ENCODE measurements at regions not wholly inside any gene's neighbourhood (a gene's known extent, or its start where the extent isn't known, plus 50 kb on each side); places are given as distances from the start of the nearest gene placed in this dataset.

GRCh38 chr4:171710743-171711142, 102.5 kb upstream of the GALNTL6 start:
- Histone ChIP-seq H3K27ac (ENCODE audit: low read length) (no peak overlapping the region), H3K9me3 (ENCODE audit: control insufficient read depth, low read depth, low read length) (no peaks in the 10 kb centered on the region), H3K4me3 (ENCODE audit: low read length) (no peak overlapping the region), H3K36me3 (ENCODE audit: control insufficient read depth, low read depth, low read length) (no peaks in the 10 kb centered on the region), H3K27me3 (ENCODE audit: control insufficient read depth, insufficient read depth, low read length) (no peaks in the 10 kb centered on the region), H3K4me1 (ENCODE audit: control insufficient read depth, low read depth, low read length) (no peaks in the 10 kb centered on the region), H3K9ac (ENCODE audit: low read length) (no peak overlapping the region)

GRCh38 chr4:171676555-171677215, 136.5 kb upstream of the GALNTL6 start:
- no peaks in the 10 kb centered on the region for H3K36me3 ChIP-seq (ENCODE audit: control insufficient read depth, low read depth, low read length)
- H3K4me3 ChIP-seq (ENCODE audit: low read length) = no peak overlapping the region
- no peak overlapping the region for H3K9ac ChIP-seq (ENCODE audit: low read length)
- no peaks in the 10 kb centered on the region for H3K4me1 ChIP-seq (ENCODE audit: control insufficient read depth, low read depth, low read length)
- no peaks in the 10 kb centered on the region for H3K9me3 ChIP-seq (ENCODE audit: control insufficient read depth, low read depth, low read length)
- no peaks in the 10 kb centered on the region for H3K27me3 ChIP-seq (ENCODE audit: control insufficient read depth, insufficient read depth, low read length)
- H3K27ac ChIP-seq (ENCODE audit: low read length) = no peak overlapping the region

GRCh38 chr4:171674781-171675180, 138.4 kb upstream of the GALNTL6 start:
- no peaks in the 10 kb centered on the region for H3K36me3 ChIP-seq (ENCODE audit: control insufficient read depth, low read depth, low read length)
- H3K27ac ChIP-seq (ENCODE audit: low read length) = no peak overlapping the region
- H3K9ac ChIP-seq (ENCODE audit: low read length) = no peak overlapping the region
- H3K4me1 ChIP-seq (ENCODE audit: control insufficient read depth, low read depth, low read length) = no peaks in the 10 kb centered on the region
- H3K27me3 ChIP-seq (ENCODE audit: control insufficient read depth, insufficient read depth, low read length) = no peaks in the 10 kb centered on the region
- H3K9me3 ChIP-seq (ENCODE audit: control insufficient read depth, low read depth, low read length) = no peaks in the 10 kb centered on the region
- H3K4me3 ChIP-seq (ENCODE audit: low read length) = no peak overlapping the region

GRCh38 chr4:171668403-171668802, 144.8 kb upstream of the GALNTL6 start:
- Histone ChIP-seq H3K36me3 (ENCODE audit: control insufficient read depth, low read depth, low read length) (no peaks in the 10 kb centered on the region), H3K4me1 (ENCODE audit: control insufficient read depth, low read depth, low read length) (no peaks in the 10 kb centered on the region), H3K27ac (ENCODE audit: low read length) (no peak overlapping the region), H3K9ac (ENCODE audit: low read length) (no peak overlapping the region), H3K27me3 (ENCODE audit: control insufficient read depth, insufficient read depth, low read length) (no peaks in the 10 kb centered on the region), H3K9me3 (ENCODE audit: control insufficient read depth, low read depth, low read length) (no peaks in the 10 kb centered on the region), H3K4me3 (ENCODE audit: low read length) (no peak overlapping the region)

DNA sequence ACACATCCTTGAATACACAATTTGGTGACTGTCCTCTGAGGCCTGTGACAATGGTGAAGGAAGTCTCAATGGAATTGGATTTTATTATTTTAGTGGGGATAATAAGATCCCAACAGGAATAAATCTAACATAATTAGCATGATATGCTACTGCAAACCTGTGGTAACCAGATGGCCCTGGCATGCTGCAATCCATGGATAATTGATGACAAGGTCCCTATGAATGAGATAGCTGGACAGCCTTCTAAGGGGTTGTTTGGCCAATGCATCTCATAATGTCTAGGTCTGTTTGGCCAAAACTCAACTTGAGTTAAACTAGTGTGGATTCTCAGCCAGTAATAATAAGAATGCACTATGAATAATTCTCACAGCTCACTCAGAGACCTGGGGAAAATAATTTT, 145.3 kb upstream of the GALNTL6 start:
- H3K27ac ChIP-seq (ENCODE audit: low read length) = no peak overlapping the region
- no peak overlapping the region for H3K9ac ChIP-seq (ENCODE audit: low read length)
- no peaks in the 10 kb centered on the region for H3K27me3 ChIP-seq (ENCODE audit: control insufficient read depth, insufficient read depth, low read length)
- no peaks in the 10 kb centered on the region for H3K9me3 ChIP-seq (ENCODE audit: control insufficient read depth, low read depth, low read length)
- no peaks in the 10 kb centered on the region for H3K4me1 ChIP-seq (ENCODE audit: control insufficient read depth, low read depth, low read length)
- H3K4me3 ChIP-seq (ENCODE audit: low read length) = no peak overlapping the region
- H3K36me3 ChIP-seq (ENCODE audit: control insufficient read depth, low read depth, low read length) = no peaks in the 10 kb centered on the region

DNA sequence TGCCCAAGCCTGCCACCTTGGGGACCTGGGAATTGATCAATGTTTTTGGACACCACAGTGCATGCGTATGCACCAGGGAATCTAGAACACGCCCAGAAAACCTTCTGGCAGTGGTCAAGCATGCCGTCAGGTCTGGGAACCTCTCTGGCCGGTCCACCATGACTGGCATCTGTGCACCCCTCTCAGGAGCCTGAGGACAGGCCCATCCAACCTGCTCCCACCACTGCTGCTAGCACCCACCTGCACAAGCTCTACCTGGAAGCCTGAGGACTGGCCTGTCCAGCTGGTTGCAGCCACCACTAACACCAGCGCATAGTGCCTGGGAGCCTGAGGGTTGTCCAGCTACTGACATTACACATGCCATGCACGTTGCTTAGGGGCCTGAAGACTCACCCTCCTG, 162.1 kb upstream of the GALNTL6 start:
- Histone ChIP-seq H3K27me3 (ENCODE audit: control insufficient read depth, insufficient read depth, low read length) (no peaks in the 10 kb centered on the region), H3K9me3 (ENCODE audit: control insufficient read depth, low read depth, low read length) (no peaks in the 10 kb centered on the region), H3K36me3 (ENCODE audit: control insufficient read depth, low read depth, low read length) (no peaks in the 10 kb centered on the region), H3K27ac (ENCODE audit: low read length) (no peak overlapping the region), H3K4me1 (ENCODE audit: control insufficient read depth, low read depth, low read length) (no peaks in the 10 kb centered on the region), H3K9ac (ENCODE audit: low read length) (no peak overlapping the region), H3K4me3 (ENCODE audit: low read length) (no peak overlapping the region)

- no peaks in the 10 kb centered on the region for H3K9me3 ChIP-seq (ENCODE audit: control insufficient read depth, low read depth, low read length)
- no peak overlapping the region for H3K27ac ChIP-seq (ENCODE audit: low read length)
- H3K27me3 ChIP-seq (ENCODE audit: control insufficient read depth, insufficient read depth, low read length) = no peaks in the 10 kb centered on the region
- H3K9ac ChIP-seq (ENCODE audit: low read length) = no peak overlapping the region
- H3K4me1 ChIP-seq (ENCODE audit: control insufficient read depth, low read depth, low read length) = no peaks in the 10 kb centered on the region
- H3K4me3 ChIP-seq (ENCODE audit: low read length) = no peak overlapping the region
- no peaks in the 10 kb centered on the region for H3K36me3 ChIP-seq (ENCODE audit: control insufficient read depth, low read depth, low read length)
These were observed 162.7 kb upstream of the GALNTL6 start for GRCh38 chr4:171650543-171650942.

- H3K4me1 ChIP-seq (ENCODE audit: control insufficient read depth, low read depth, low read length) = no peaks in the 10 kb centered on the region
- H3K9me3 ChIP-seq (ENCODE audit: control insufficient read depth, low read depth, low read length) = no peaks in the 10 kb centered on the region
- no peaks in the 10 kb centered on the region for H3K36me3 ChIP-seq (ENCODE audit: control insufficient read depth, low read depth, low read length)
- H3K27me3 ChIP-seq (ENCODE audit: control insufficient read depth, insufficient read depth, low read length) = no peaks in the 10 kb centered on the region
- no peak overlapping the region for H3K4me3 ChIP-seq (ENCODE audit: low read length)
- H3K9ac ChIP-seq (ENCODE audit: low read length) = no peak overlapping the region
- no peak overlapping the region for H3K27ac ChIP-seq (ENCODE audit: low read length)
These were observed 164.3 kb upstream of the GALNTL6 start for GRCh38 chr4:171648926-171649325.

GRCh38 chr4:171646984-171647383, 166.2 kb upstream of the GALNTL6 start:
- H3K4me1 ChIP-seq (ENCODE audit: control insufficient read depth, low read depth, low read length) = no peaks in the 10 kb centered on the region
- no peaks in the 10 kb centered on the region for H3K9me3 ChIP-seq (ENCODE audit: control insufficient read depth, low read depth, low read length)
- no peaks in the 10 kb centered on the region for H3K27me3 ChIP-seq (ENCODE audit: control insufficient read depth, insufficient read depth, low read length)
- no peak overlapping the region for H3K27ac ChIP-seq (ENCODE audit: low read length)
- no peaks in the 10 kb centered on the region for H3K36me3 ChIP-seq (ENCODE audit: control insufficient read depth, low read depth, low read length)
- no peak overlapping the region for H3K4me3 ChIP-seq (ENCODE audit: low read length)
- H3K9ac ChIP-seq (ENCODE audit: low read length) = no peak overlapping the region

- Histone ChIP-seq H3K9ac (ENCODE audit: low read length) (no peak overlapping the region), H3K4me3 (ENCODE audit: low read length) (no peak overlapping the region), H3K4me1 (ENCODE audit: control insufficient read depth, low read depth, low read length) (no peaks in the 10 kb centered on the region), H3K9me3 (ENCODE audit: control insufficient read depth, low read depth, low read length) (no peaks in the 10 kb centered on the region), H3K27ac (ENCODE audit: low read length) (no peak overlapping the region), H3K27me3 (ENCODE audit: control insufficient read depth, insufficient read depth, low read length) (no peaks in the 10 kb centered on the region), H3K36me3 (ENCODE audit: control insufficient read depth, low read depth, low read length) (no peaks in the 10 kb centered on the region)
These were observed 168.7 kb upstream of the GALNTL6 start for GRCh38 chr4:171644430-171645057.

- Histone ChIP-seq H3K4me1 (ENCODE audit: control insufficient read depth, low read depth, low read length) (no peaks in the 10 kb centered on the region), H3K36me3 (ENCODE audit: control insufficient read depth, low read depth, low read length) (no peaks in the 10 kb centered on the region), H3K4me3 (ENCODE audit: low read length) (no peak overlapping the region), H3K27ac (ENCODE audit: low read length) (no peak overlapping the region), H3K9ac (ENCODE audit: low read length) (no peak overlapping the region), H3K27me3 (ENCODE audit: control insufficient read depth, insufficient read depth, low read length) (no peaks in the 10 kb centered on the region), H3K9me3 (ENCODE audit: control insufficient read depth, low read depth, low read length) (no peaks in the 10 kb centered on the region)
These were observed 173.7 kb upstream of the GALNTL6 start for GRCh38 chr4:171639540-171639939.

GRCh38 chr4:171636606-171637005, 176.6 kb upstream of the GALNTL6 start:
- no peaks in the 10 kb centered on the region for H3K4me1 ChIP-seq (ENCODE audit: control insufficient read depth, low read depth, low read length)
- no peak overlapping the region for H3K9ac ChIP-seq (ENCODE audit: low read length)
- H3K9me3 ChIP-seq (ENCODE audit: control insufficient read depth, low read depth, low read length) = no peaks in the 10 kb centered on the region
- H3K36me3 ChIP-seq (ENCODE audit: control insufficient read depth, low read depth, low read length) = no peaks in the 10 kb centered on the region
- no peaks in the 10 kb centered on the region for H3K27me3 ChIP-seq (ENCODE audit: control insufficient read depth, insufficient read depth, low read length)
- no peak overlapping the region for H3K27ac ChIP-seq (ENCODE audit: low read length)
- no peak overlapping the region for H3K4me3 ChIP-seq (ENCODE audit: low read length)

Measured in iPS-18a (cell line).